ENCODE measurements at regions not wholly inside any gene's neighbourhood (a gene's known extent, or its start where the extent isn't known, plus 50 kb on each side); places are given as distances from the start of the nearest gene placed in this dataset.

GRCh38 chr12:105453316-105453715, 122.8 kb downstream of the C12orf75 start:
- H3K27ac ChIP-seq (ENCODE audit: low read depth, low read length): no peak overlapping the region
- H3K27me3 Mint-ChIP-seq (ENCODE audit: insufficient read depth): peaks cover 3% of the 10 kb centered on the region

GRCh38 chr12:105454688-105455087, 124.2 kb downstream of the C12orf75 start:
- H3K27me3 ChIP-seq (ENCODE audit: control insufficient read depth, insufficient read depth, low read length, poor library complexity, severe bottlenecking): no peaks in the 10 kb centered on the region
- no peaks in the 10 kb centered on the region for H3K4me1 ChIP-seq (ENCODE audit: control insufficient read depth, insufficient read depth, low read length)
- H3K4me3 ChIP-seq (ENCODE audit: low read length): no peak overlapping the region
- Mint-ChIP-seq H3K36me3 (ENCODE audit: low read depth) (peaks cover 4% of the 10 kb centered on the region), H3K4me1 (peaks cover 27% of the 10 kb centered on the region), H3K27ac (no peak overlapping the region), H3K27me3 (ENCODE audit: insufficient read depth) (no peaks in the 10 kb centered on the region), H3K4me3 (no peak overlapping the region), H3K9me3 (peaks cover 28% of the 10 kb centered on the region)
- H3K9me3 ChIP-seq (ENCODE audit: control insufficient read depth, low read length): peaks cover 32% of the 10 kb centered on the region
- no peaks in the 10 kb centered on the region for H3K36me3 ChIP-seq (ENCODE audit: control insufficient read depth, insufficient read depth, low read length)
- TF ChIP-seq CTCF (conservative IDR thresholded peaks at IDR 0.05): no peak
- no peak overlapping the region for H3K9ac ChIP-seq (ENCODE audit: extremely low read depth, low read length, poor library complexity, severe bottlenecking)
- 93% methylated on average over 3 to 4 of the region's 4 CpGs for WGBS, 2 experiments (ENCODE audit: insufficient coverage in 1 of 2, insufficient read length in 1 of 2)
- DNase-seq: no peak
- H3K27ac ChIP-seq (ENCODE audit: low read depth, low read length): no peak overlapping the region

More at GRCh38 chr12:105453316-105453715, 122.8 kb downstream of the C12orf75 start:
- Mint-ChIP-seq H3K36me3 (ENCODE audit: low read depth) (no peaks in the 10 kb centered on the region), H3K4me1 (peaks cover 23% of the 10 kb centered on the region), H3K9me3 (peaks cover 14% of the 10 kb centered on the region), H3K27ac (no peak overlapping the region), H3K4me3 (no peak overlapping the region)
- H3K9ac ChIP-seq (ENCODE audit: extremely low read depth, low read length, poor library complexity, severe bottlenecking): no peak overlapping the region
- no peak overlapping the region for H3K4me3 ChIP-seq (ENCODE audit: low read length)
- DNase-seq: no peak
- peaks cover 19% of the 10 kb centered on the region for H3K9me3 ChIP-seq (ENCODE audit: control insufficient read depth, low read length)
- TF ChIP-seq CTCF (conservative IDR thresholded peaks at IDR 0.05): no peak
- 89 to 91% methylated on average over 1 of the region's 1 CpG for WGBS, 2 experiments (ENCODE audit: insufficient coverage in 1 of 2, insufficient read length in 1 of 2)
- no peaks in the 10 kb centered on the region for H3K36me3 ChIP-seq (ENCODE audit: control insufficient read depth, insufficient read depth, low read length)
- no peaks in the 10 kb centered on the region for H3K4me1 ChIP-seq (ENCODE audit: control insufficient read depth, insufficient read depth, low read length)
- no peaks in the 10 kb centered on the region for H3K27me3 ChIP-seq (ENCODE audit: control insufficient read depth, insufficient read depth, low read length, poor library complexity, severe bottlenecking)

- Histone ChIP-seq H3K36me3 (ENCODE audit: control insufficient read depth, insufficient read depth, low read length) (no peaks in the 10 kb centered on the region), H3K9me3 (ENCODE audit: control insufficient read depth, low read length) (peaks cover 32% of the 10 kb centered on the region), H3K9ac (ENCODE audit: extremely low read depth, low read length, poor library complexity, severe bottlenecking) (no peak overlapping the region), H3K27me3 (ENCODE audit: control insufficient read depth, insufficient read depth, low read length, poor library complexity, severe bottlenecking) (no peaks in the 10 kb centered on the region), H3K4me1 (ENCODE audit: control insufficient read depth, insufficient read depth, low read length) (peaks cover 5% of the 10 kb centered on the region), H3K4me3 (ENCODE audit: low read length) (no peak overlapping the region), H3K27ac (ENCODE audit: low read depth, low read length) (no peak overlapping the region)
- H3K4me3 Mint-ChIP-seq: no peak overlapping the region
- H3K4me1 Mint-ChIP-seq: peaks cover 33% of the 10 kb centered on the region
- TF ChIP-seq CTCF (conservative IDR thresholded peaks at IDR 0.05): no peak
- 80 to 89% methylated on average over 1 to 3 of the region's 3 CpGs for WGBS, 2 experiments (ENCODE audit: insufficient coverage in 1 of 2, insufficient read length in 1 of 2)
- H3K27ac Mint-ChIP-seq: no peak overlapping the region
- peaks cover 28% of the 10 kb centered on the region for H3K9me3 Mint-ChIP-seq
- no peaks in the 10 kb centered on the region for H3K27me3 Mint-ChIP-seq (ENCODE audit: insufficient read depth)
- DNase-seq: no peak
- peaks cover 4% of the 10 kb centered on the region for H3K36me3 Mint-ChIP-seq (ENCODE audit: low read depth)
Observed at GRCh38 chr12:105455261-105455660, 124.8 kb downstream of the C12orf75 start.

All from endodermal cell (in vitro differentiated cells).